HepG2 (cell line): ENCODE measurements at regions not wholly inside any gene's neighbourhood (a gene's known extent, or its start where the extent isn't known, plus 50 kb on each side); places are given as distances from the start of the nearest gene placed in this dataset.

Source experiments
- ATAC-seq: fragments of 200-7000 bp; cut with Tn5 transposase; 3 replicates; pipeline ENCODE4 v1.9.1; 2020; ENCODE audit warnings: mild to moderate bottlenecking, moderate library complexity
- BruUV-seq: library from RNA; stranded (reverse); fragments of 400-500 nt; replicated peaks from 2 replicates; lab custom pipeline; 2021; lab: Mats Ljungman, UMichigan
- CTCF ChIA-PET: fragments of 300-600 bp; formaldehyde crosslinking; extraction: SDS; loops from one replicate; lab custom pipeline; 2021; ENCODE audit warnings: low total read pairs, inconsistent platforms, low intra/inter-chr PET ratio; lab: Yijun Ruan, JAX
- POLR2A ChIA-PET: fragments of 350-600 bp; sonication (Branson Sonifier 250); formaldehyde crosslinking; loops from one replicate; lab custom pipeline; 2020; ENCODE audit warnings: antibody characterized with exemption, inconsistent platforms; lab: Yijun Ruan, JAX
- DNase-seq: peaks from one replicate; pipeline ENCODE4 v3.0.0-alpha.2; 2015; ENCODE audit warnings: low spot score
- FAIRE-seq: peaks from 3 replicates; lab custom pipeline; 2011; peaks lifted over from hg19 to GRCh38; lab: Jason Lieb, UNC
- H2AFZ ChIP-seq: one replicate; pipeline ENCODE4 v1.6.1; 2011; ENCODE audit warnings: low read length, inconsistent platforms
- H3K27ac ChIP-seq: fragments of 300-600 bp; 3 replicates; pipeline ENCODE4 v1.8.0; 2011; ENCODE audit warnings: mixed run types, mild to moderate bottlenecking, mixed read lengths, low read length, inconsistent platforms; ENCODE audit not compliant: insufficient read depth; ENCODE audit errors: extremely low read length
- H3K27me3 ChIP-seq, 2 experiments: fragments of 200-600 bp in 1 of 2; 2 replicates in 1 of 2; 3 replicates in 1 of 2; pipeline versions ENCODE4 v1.6.0 to v1.8.0; 2011; ENCODE audit warnings: low read length in 2 of 2, mild to moderate bottlenecking in 2 of 2, moderate library complexity in 2 of 2, inconsistent platforms in 1 of 2; ENCODE audit not compliant: insufficient read depth in 2 of 2, control insufficient read depth in 1 of 2
- H3K36me3 ChIP-seq, 2 experiments: fragments of 200-600 bp in 1 of 2; replicated peaks in 1 of 2; 2 replicates in 1 of 2; 3 replicates in 1 of 2; pipeline versions ENCODE4 v1.5.1 to v1.8.0; 2011; ENCODE audit warnings: low read length in 2 of 2, inconsistent platforms in 1 of 2; ENCODE audit not compliant: insufficient read depth in 2 of 2, control insufficient read depth in 1 of 2
- H3K4me1 ChIP-seq: 2 replicates; pipeline ENCODE4 v1.5.1; 2012; ENCODE audit warnings: low read length, inconsistent platforms; ENCODE audit not compliant: insufficient read depth
- H3K4me2 ChIP-seq: 2 replicates; pipeline ENCODE4 v1.6.0; 2011; ENCODE audit warnings: low read depth, low read length, inconsistent platforms
- H3K4me3 ChIP-seq, 3 experiments: fragments of 200-600 bp in 1 of 3; sonication (generic), shearing (Covaris generic) in 1 of 3; replicated peaks in 1 of 3; 2 replicates each; pipeline ENCODE4 v1.5.1; 2011 to 2016; ENCODE audit warnings: low read length in 3 of 3, inconsistent platforms in 2 of 3, low read depth in 2 of 3, mild to moderate bottlenecking in 2 of 3, control low read depth in 1 of 3, mixed read lengths in 1 of 3; ENCODE audit not compliant: insufficient read depth in 1 of 3
- H3K79me2 ChIP-seq: one replicate; pipeline ENCODE4 v1.6.1; 2011; ENCODE audit warnings: low read length, inconsistent platforms; ENCODE audit not compliant: insufficient read depth
- H3K9ac ChIP-seq: 2 replicates; pipeline ENCODE4 v1.6.0; 2011; ENCODE audit warnings: mild to moderate bottlenecking, low read depth, low read length, inconsistent platforms; ENCODE audit not compliant: insufficient read depth
- H3K9me3 ChIP-seq: 2 replicates; pipeline ENCODE4 v1.5.1; 2012; ENCODE audit warnings: mild to moderate bottlenecking, low read length
- H4K20me1 ChIP-seq: 2 replicates; pipeline ENCODE4 v1.6.0; 2011; ENCODE audit warnings: inconsistent platforms, mild to moderate bottlenecking, low read length, moderate library complexity; ENCODE audit not compliant: insufficient read depth
- ATF7-NPFF ChIP-seq: sonication (generic); formaldehyde crosslinking; IDR thresholded peaks from 2 replicates; pipeline ENCODE4 v1.8.1; 2023; ENCODE audit warnings: mild to moderate bottlenecking, low read depth, missing genetic modification reagents, moderate library complexity
- DNMT1 ChIP-seq: sonication (generic); formaldehyde crosslinking; IDR thresholded peaks from 2 replicates; pipeline ENCODE4 v1.5.1; 2020; ENCODE audit warnings: mild to moderate bottlenecking, missing genetic modification reagents
- FOXA1 ChIP-seq, 2 experiments: fragments of 450-650 bp in 1 of 2; sonication (generic) in 1 of 2; formaldehyde crosslinking in 1 of 2; IDR thresholded peaks; 2 replicates each; pipeline versions ENCODE4 v1.4.0 to v1.6.1; 2016 to 2020; ENCODE audit warnings: missing genetic modification reagents in 1 of 2
- GATAD2A ChIP-seq: IDR thresholded peaks from 2 replicates; pipeline ENCODE4 v1.6.1; 2016
- HMGA1 ChIP-seq: sonication (generic); formaldehyde crosslinking; conservative IDR thresholded peaks from 2 replicates; pipeline ENCODE4 v1.4.0; 2020; ENCODE audit warnings: missing genetic modification reagents
- HNRNPL ChIP-seq: fragments of 200-400 bp; formaldehyde crosslinking; IDR thresholded peaks from 2 replicates; pipeline ENCODE4 v1.6.1; 2017; ENCODE audit warnings: mild to moderate bottlenecking, low read depth, low read length
- JARID2 ChIP-seq: sonication (generic); formaldehyde crosslinking; IDR thresholded peaks from 2 replicates; pipeline ENCODE4 v1.8.1; 2023; ENCODE audit warnings: missing genetic modification reagents, inconsistent platforms; ENCODE audit not compliant: insufficient replicate concordance
- NCOA2 ChIP-seq: sonication (generic); formaldehyde crosslinking; IDR thresholded peaks from 2 replicates; pipeline ENCODE4 v1.8.0; 2022; ENCODE audit warnings: inconsistent platforms
- NFKBIZ ChIP-seq: IDR thresholded peaks from 2 replicates; pipeline ENCODE4 v1.6.1; 2018; ENCODE audit warnings: missing genetic modification reagents, missing compliant biosample characterization
- NFRKB ChIP-seq: fragments of 450-650 bp; IDR thresholded peaks from 2 replicates; pipeline ENCODE4 v1.6.1; 2017
- ONECUT2 ChIP-seq: sonication (generic); formaldehyde crosslinking; IDR thresholded peaks from 2 replicates; pipeline ENCODE4 v1.4.0; 2020; ENCODE audit warnings: missing genetic modification reagents
- PBX2 ChIP-seq: IDR thresholded peaks from 2 replicates; pipeline ENCODE4 v1.6.1; 2016; ENCODE audit warnings: control low read depth
- PHB2 ChIP-seq: fragments of 450-650 bp; IDR thresholded peaks from 2 replicates; pipeline ENCODE4 v1.6.1; 2018; ENCODE audit not compliant: partially characterized antibody
- SMAD1 ChIP-seq: sonication (generic); formaldehyde crosslinking; IDR thresholded peaks from 2 replicates; pipeline ENCODE4 v1.4.0; 2020; ENCODE audit warnings: missing genetic modification reagents, low read depth, mild to moderate bottlenecking, borderline replicate concordance
- TEF ChIP-seq: sonication (generic); formaldehyde crosslinking; IDR thresholded peaks from 2 replicates; pipeline ENCODE4 v1.5.0; 2020; ENCODE audit warnings: missing genetic modification reagents
- XBP1 ChIP-seq: sonication (generic); formaldehyde crosslinking; IDR thresholded peaks from 2 replicates; pipeline ENCODE4 v1.5.0; 2020; ENCODE audit warnings: missing genetic modification reagents
- ZNF121 ChIP-seq: sonication (generic); formaldehyde crosslinking; IDR thresholded peaks from 2 replicates; pipeline ENCODE4 v1.5.0; 2020; ENCODE audit warnings: mild to moderate bottlenecking, missing genetic modification reagents
- ZNF160 ChIP-seq: sonication (generic); formaldehyde crosslinking; IDR thresholded peaks from 2 replicates; pipeline ENCODE4 v1.8.0; 2022; ENCODE audit warnings: mild to moderate bottlenecking, inconsistent platforms, missing genetic modification reagents
- ZNF24 ChIP-seq: fragments of 450-650 bp; IDR thresholded peaks from 2 replicates; pipeline ENCODE4 v1.6.1; 2017; ENCODE audit warnings: antibody characterized with exemption, mild to moderate bottlenecking
- ZNF558 ChIP-seq: sonication (generic); formaldehyde crosslinking; IDR thresholded peaks from 2 replicates; pipeline ENCODE4 v1.9.0; 2022; ENCODE audit warnings: mild to moderate bottlenecking, missing genetic modification reagents, borderline replicate concordance
- WGBS: methylation state at CpG from one replicate; pipeline ENCODE4 v1.1.6; 2017; ENCODE audit warnings: low lambda C conversion rate; 5-methylcytosine and 5-hydroxymethylcytosine counted together
- in situ Hi-C: cut with HindIII; loops from 2 replicates; pipeline ENCODE4 v1.10.0; 2017; ENCODE audit warnings: low pct_unique_long_range_greater_than_20kb; ENCODE audit not compliant: extremely low pct_ligation_motif_present
- intact Hi-C: fragments of 100-400 bp; cut with micrococcal nuclease; formaldehyde crosslinking; loops from one replicate; pipeline ENCODE4 v1.10.0; 2022; ENCODE audit not compliant: unreplicated experiment
- TF ChIP-seq, protein P1 (sequence below): sonication (generic); formaldehyde crosslinking; IDR thresholded peaks from 2 replicates; pipeline ENCODE4 v1.4.0; 2020; ENCODE audit warnings: missing genetic modification reagents, borderline replicate concordance

DNA sequence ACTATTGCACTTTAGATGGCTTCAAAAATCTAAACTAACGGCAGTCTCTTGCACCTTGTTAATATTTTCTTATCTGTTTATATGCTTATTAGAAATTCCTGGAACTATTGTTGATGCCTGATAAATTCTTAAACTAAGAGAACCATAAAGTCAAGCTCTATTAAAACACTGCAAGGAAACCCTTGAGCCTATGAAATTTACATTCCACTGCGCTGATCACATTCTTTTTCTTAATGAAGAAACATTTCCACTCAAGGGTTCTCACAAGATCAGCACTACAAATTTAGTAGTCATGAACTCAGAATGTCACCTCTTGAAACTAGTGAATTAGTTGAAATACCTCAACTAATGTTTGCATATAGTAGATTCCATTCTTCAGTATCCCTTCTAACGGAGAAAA lies 331.8 kb upstream of the SLC8A1 start:
- ATAC-seq (no peak), DNase-seq (no peak), FAIRE-seq (no peak)
- WGBS = 8% methylated on average over 3 of the region's 3 CpGs
- H3K4me2 ChIP-seq = no peak overlapping the region
- H2AFZ ChIP-seq = no peak overlapping the region
- H3K36me3 ChIP-seq = no peaks in the 10 kb centered on the region
- no TSS peak for BruUV-seq
- intact Hi-C loops = no loop called here
- in situ Hi-C loops = no loop called here
- no peaks in the 10 kb centered on the region for H3K4me1 ChIP-seq
- H3K9ac ChIP-seq = no peak overlapping the region
- H3K27ac ChIP-seq = no peak overlapping the region
- TF ChIP-seq SMAD1 (no peak), HNRNPL (no peak), XBP1 (CRISPR knock-in tag) (no peak), NCOA2 (CRISPR knock-in tag) (no peak), ZNF558 (CRISPR knock-in tag) (no peak), NFKBIZ (CRISPR knock-in tag) (no peak), JARID2 (CRISPR knock-in tag) (no peak), ZNF121 (CRISPR knock-in tag) (no peak)
- no peak overlapping the region for H3K4me3 ChIP-seq
- ChIA-PET CTCF (no interaction called here), POLR2A (no interaction called here)
- no peaks in the 10 kb centered on the region for H4K20me1 ChIP-seq
- H3K27me3 ChIP-seq = no peaks in the 10 kb centered on the region
- H3K79me2 ChIP-seq = no peaks in the 10 kb centered on the region
- no peaks in the 10 kb centered on the region for H3K9me3 ChIP-seq

DNA sequence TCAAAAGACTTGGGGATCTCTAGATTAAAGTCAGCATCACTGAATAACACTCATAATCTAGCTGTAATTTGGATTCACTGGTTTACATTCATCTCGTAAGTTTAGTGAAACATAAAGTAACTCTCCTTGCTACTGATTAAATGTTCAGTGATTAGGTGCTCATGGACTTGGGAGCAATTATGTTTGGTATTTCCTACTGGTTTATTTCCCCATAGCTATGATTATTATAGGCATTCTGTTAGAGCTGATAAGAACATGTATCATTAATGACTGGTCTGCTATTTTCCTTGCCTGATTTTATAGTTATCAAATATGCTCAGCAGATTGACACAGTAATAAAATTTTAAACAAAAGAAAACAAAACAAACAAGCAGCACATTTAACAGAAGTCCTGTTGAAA lies 334.7 kb upstream of the SLC8A1 start:
- CTCF ChIA-PET = no interaction called here
- Histone ChIP-seq H3K4me2 (no peak overlapping the region), H3K4me1 (no peaks in the 10 kb centered on the region), H3K27ac (no peak overlapping the region), H3K9ac (no peak overlapping the region), H3K27me3 (no peaks in the 10 kb centered on the region), H4K20me1 (no peaks in the 10 kb centered on the region), H3K79me2 (no peaks in the 10 kb centered on the region), H3K4me3 (no peak overlapping the region), H3K9me3 (no peaks in the 10 kb centered on the region), H3K36me3 (no peaks in the 10 kb centered on the region), H2AFZ (no peak overlapping the region)
- FAIRE-seq = no peak
- no peak for ATAC-seq
- no TSS peak for BruUV-seq
- in situ Hi-C loops = no loop called here
- intact Hi-C loops = no loop called here
- POLR2A ChIA-PET = no interaction called here
- no peak for DNase-seq
- 3% methylated on average over 1 of the region's 1 CpG for WGBS
- TF ChIP-seq HMGA1 (CRISPR knock-in tag) (no peak), PHB2 (no peak), ATF7-NPFF (CRISPR knock-in tag) (no peak), NFRKB (no peak), DNMT1 (CRISPR knock-in tag) (no peak), FOXA1 (IDR thresholded peaks at IDR 0.05) (no peak), FOXA1 (CRISPR knock-in tag; IDR thresholded peaks at IDR 0.05) (no peak), PBX2 (CRISPR knock-in tag) (no peak), ONECUT2 (CRISPR knock-in tag) (no peak), ZNF24 (no peak), TEF (CRISPR knock-in tag) (no peak), GATAD2A (no peak), ZNF160 (no peak)
- TF ChIP-seq, protein P1, sequence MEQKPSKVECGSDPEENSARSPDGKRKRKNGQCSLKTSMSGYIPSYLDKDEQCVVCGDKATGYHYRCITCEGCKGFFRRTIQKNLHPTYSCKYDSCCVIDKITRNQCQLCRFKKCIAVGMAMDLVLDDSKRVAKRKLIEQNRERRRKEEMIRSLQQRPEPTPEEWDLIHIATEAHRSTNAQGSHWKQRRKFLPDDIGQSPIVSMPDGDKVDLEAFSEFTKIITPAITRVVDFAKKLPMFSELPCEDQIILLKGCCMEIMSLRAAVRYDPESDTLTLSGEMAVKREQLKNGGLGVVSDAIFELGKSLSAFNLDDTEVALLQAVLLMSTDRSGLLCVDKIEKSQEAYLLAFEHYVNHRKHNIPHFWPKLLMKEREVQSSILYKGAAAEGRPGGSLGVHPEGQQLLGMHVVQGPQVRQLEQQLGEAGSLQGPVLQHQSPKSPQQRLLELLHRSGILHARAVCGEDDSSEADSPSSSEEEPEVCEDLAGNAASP (CRISPR knock-in tag) = no peak
